Fibroblast of lung (primary cell): ENCODE measurements at regions not wholly inside any gene's neighbourhood (a gene's known extent, or its start where the extent isn't known, plus 50 kb on each side); places are given as distances from the start of the nearest gene placed in this dataset.

Source experiments
- DNase-seq, 2 donors: peaks; one replicate each; pipeline versions ENCODE4 v3.0.0 to v3.0.0-alpha.2; 2010; ENCODE audit warnings: low read depth in 2 of 2
- H2AFZ ChIP-seq: 2 replicates; pipeline ENCODE4 v1.5.1; 2012; ENCODE audit warnings: low read length, control low read depth, inconsistent platforms
- H3K27ac ChIP-seq: 2 replicates; pipeline ENCODE4 v1.5.1; 2011; ENCODE audit warnings: low read length, control low read depth; ENCODE audit not compliant: insufficient read depth
- H3K27me3 ChIP-seq: 2 replicates; pipeline ENCODE4 v1.5.1; 2011; ENCODE audit warnings: mild to moderate bottlenecking, low read length; ENCODE audit not compliant: control insufficient read depth, insufficient read depth
- H3K36me3 ChIP-seq: 2 replicates; pipeline ENCODE4 v1.5.1; 2011; ENCODE audit warnings: low read length; ENCODE audit not compliant: control insufficient read depth, insufficient read depth
- H3K4me1 ChIP-seq: 2 replicates; pipeline ENCODE4 v1.5.1; 2011; ENCODE audit warnings: low read length; ENCODE audit not compliant: control insufficient read depth, insufficient read depth; ENCODE audit errors: extremely low read depth
- H3K4me2 ChIP-seq: 2 replicates; pipeline ENCODE4 v1.5.1; 2011; ENCODE audit warnings: low read length, control low read depth; ENCODE audit not compliant: insufficient read depth; ENCODE audit errors: extremely low read depth
- H3K4me3 ChIP-seq, 4 experiments: fragments of 200-600 bp in 1 of 4; sonication (generic) in 1 of 4; replicated peaks in 1 of 4; 2 replicates each; pipeline ENCODE4 v1.5.1; 2011 to 2016; ENCODE audit warnings: low read length in 4 of 4, low read depth in 3 of 4, mild to moderate bottlenecking in 3 of 4, control low read depth in 2 of 4, inconsistent platforms in 1 of 4, mixed read lengths in 1 of 4; ENCODE audit not compliant: insufficient read depth in 1 of 4; ENCODE audit errors: control extremely low read depth in 1 of 4
- H3K79me2 ChIP-seq: 2 replicates; pipeline ENCODE4 v1.5.1; 2012; ENCODE audit warnings: mild to moderate bottlenecking, low read length, inconsistent platforms; ENCODE audit not compliant: control insufficient read depth, insufficient read depth
- H3K9ac ChIP-seq: 2 replicates; pipeline ENCODE4 v1.5.1; 2011; ENCODE audit warnings: mild to moderate bottlenecking, low read length, control low read depth; ENCODE audit not compliant: insufficient read depth
- H3K9me3 ChIP-seq: 2 replicates; pipeline ENCODE4 v1.5.1; 2012; ENCODE audit warnings: low read depth, low read length; ENCODE audit not compliant: control insufficient read depth, insufficient read depth
- H4K20me1 ChIP-seq: 2 replicates; pipeline ENCODE4 v1.5.1; 2011; ENCODE audit warnings: low read length; ENCODE audit not compliant: control insufficient read depth, insufficient read depth; ENCODE audit errors: extremely low read depth
- CTCF ChIP-seq, 2 donors: IDR thresholded peaks in 1 of 2; conservative IDR thresholded peaks in 1 of 2; 1 replicate in 1 of 2; 2 replicates in 1 of 2; pipeline ENCODE4 v1.5.1; 2011 to 2012; ENCODE audit warnings: low read length in 2 of 2, control low read depth in 1 of 2, inconsistent platforms in 1 of 2, low read depth in 1 of 2, mild to moderate bottlenecking in 1 of 2
- EZH2 ChIP-seq: IDR thresholded peaks from 2 replicates; pipeline ENCODE4 v1.5.1; 2012; ENCODE audit warnings: low read length, control low read depth, mild to moderate bottlenecking; ENCODE audit errors: missing control alignments

- Histone ChIP-seq H3K4me1 (no peaks in the 10 kb centered on the region), H3K9ac (no peak overlapping the region), H3K27me3 (no peaks in the 10 kb centered on the region), H4K20me1 (no peaks in the 10 kb centered on the region), H3K9me3 (no peaks in the 10 kb centered on the region), H3K79me2 (no peaks in the 10 kb centered on the region), H3K4me2 (no peak overlapping the region), H3K27ac (no peak overlapping the region), H2AFZ (no peak overlapping the region), H3K4me3 (no peak overlapping the region), H3K36me3 (no peaks in the 10 kb centered on the region)
- no peak for DNase-seq
- TF ChIP-seq CTCF (conservative IDR thresholded peaks at IDR 0.05 in 1 of 2, IDR thresholded peaks at IDR 0.05 in 1 of 2; ENCODE audit: low read depth in 1 of 2, low read length in 2 of 2) (no peak), EZH2 (no peak)
Observed at GRCh38 chr6:170063431-170063830, 227.4 kb downstream of the DLL1 start.

GRCh38 chr6:170062915-170063241 is 228.0 kb downstream of the DLL1 start:
- TF ChIP-seq CTCF (conservative IDR thresholded peaks at IDR 0.05 in 1 of 2, IDR thresholded peaks at IDR 0.05 in 1 of 2; ENCODE audit: low read depth in 1 of 2, low read length in 2 of 2) (no peak), EZH2 (no peak)
- no peak for DNase-seq
- H3K4me1 ChIP-seq: no peaks in the 10 kb centered on the region
- no peaks in the 10 kb centered on the region for H4K20me1 ChIP-seq
- H3K36me3 ChIP-seq: no peaks in the 10 kb centered on the region
- no peak overlapping the region for H3K9ac ChIP-seq
- no peak overlapping the region for H2AFZ ChIP-seq
- H3K9me3 ChIP-seq: no peaks in the 10 kb centered on the region
- no peaks in the 10 kb centered on the region for H3K79me2 ChIP-seq
- no peak overlapping the region for H3K27ac ChIP-seq
- no peak overlapping the region for H3K4me3 ChIP-seq
- H3K27me3 ChIP-seq: no peaks in the 10 kb centered on the region
- no peak overlapping the region for H3K4me2 ChIP-seq

GRCh38 chr6:170062209-170062914 is 228.5 kb downstream of the DLL1 start:
- H3K9me3 ChIP-seq: no peaks in the 10 kb centered on the region
- H3K27ac ChIP-seq: no peak overlapping the region
- no peaks in the 10 kb centered on the region for H4K20me1 ChIP-seq
- H3K27me3 ChIP-seq: no peaks in the 10 kb centered on the region
- H3K36me3 ChIP-seq: no peaks in the 10 kb centered on the region
- no peak for DNase-seq
- TF ChIP-seq EZH2: no peak
- no peak for TF ChIP-seq CTCF (conservative IDR thresholded peaks at IDR 0.05 in 1 of 2, IDR thresholded peaks at IDR 0.05 in 1 of 2; ENCODE audit: low read depth in 1 of 2, low read length in 2 of 2)
- no peak overlapping the region for H3K4me2 ChIP-seq
- H2AFZ ChIP-seq: no peak overlapping the region
- H3K4me3 ChIP-seq: no peak overlapping the region
- no peak overlapping the region for H3K9ac ChIP-seq
- no peaks in the 10 kb centered on the region for H3K79me2 ChIP-seq
- no peaks in the 10 kb centered on the region for H3K4me1 ChIP-seq
